ENCODE measurements at regions not wholly inside any gene's neighbourhood (a gene's known extent, or its start where the extent isn't known, plus 50 kb on each side); places are given as distances from the start of the nearest gene placed in this dataset.

DNA sequence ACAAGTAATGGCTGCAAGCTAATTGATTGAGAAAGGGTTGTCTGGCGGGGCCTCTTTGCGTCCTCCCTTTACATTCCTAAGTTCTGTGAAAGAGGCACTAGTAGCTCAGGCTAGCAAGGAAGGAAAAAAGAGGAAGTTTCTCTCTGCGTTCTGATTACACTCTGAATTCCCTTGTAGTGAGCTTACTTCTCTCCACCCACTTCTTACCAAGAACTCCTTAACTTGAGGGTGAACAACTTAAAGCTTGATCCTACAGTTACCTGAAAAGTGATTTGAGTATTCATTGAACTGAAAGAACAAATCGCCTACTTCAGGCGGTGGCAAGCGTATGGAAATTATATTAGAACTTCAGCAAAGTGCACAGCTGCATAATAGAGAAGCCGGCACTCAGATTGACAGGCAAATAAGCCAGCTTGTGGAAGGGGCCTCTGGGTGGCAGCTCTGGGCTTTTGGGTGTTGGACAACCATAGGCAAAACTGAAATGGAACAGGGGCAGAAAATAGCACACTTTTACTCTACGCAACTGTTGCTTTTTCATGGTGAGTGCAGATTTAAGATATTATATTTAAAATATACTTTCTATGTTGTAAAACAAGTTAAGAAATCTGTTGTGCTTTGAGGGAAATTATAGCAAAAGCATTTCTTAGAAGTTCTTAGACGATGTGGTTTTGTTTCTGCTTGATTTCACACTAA, 464.5 kb downstream of the USP25 start:
- Histone ChIP-seq H3K36me3 (ENCODE audit: control insufficient read depth, insufficient read depth, low read length) (no peaks in the 10 kb centered on the region), H3K27me3 (ENCODE audit: control insufficient read depth, insufficient read depth, low read length) (no peaks in the 10 kb centered on the region), H3K4me3 (ENCODE audit: low read depth, low read length) (peak overlapping the region; percentile 13)
- peak; percentile 25 for DNase-seq (ENCODE audit: low read depth)
- TF ChIP-seq CTCF (IDR thresholded peaks at IDR 0.05; ENCODE audit: insufficient read depth, low read length, poor library complexity, severe bottlenecking), result no peak

GRCh38 chr21:16194788-16195537, 465.2 kb downstream of the USP25 start:
- no peaks in the 10 kb centered on the region for H3K27me3 ChIP-seq (ENCODE audit: control insufficient read depth, insufficient read depth, low read length)
- H3K4me3 ChIP-seq (ENCODE audit: low read depth, low read length), result peak overlapping the region; percentile 13
- no peak for DNase-seq (ENCODE audit: low read depth)
- TF ChIP-seq CTCF (IDR thresholded peaks at IDR 0.05; ENCODE audit: insufficient read depth, low read length, poor library complexity, severe bottlenecking), result no peak
- H3K36me3 ChIP-seq (ENCODE audit: control insufficient read depth, insufficient read depth, low read length), result no peaks in the 10 kb centered on the region

GRCh38 chr21:16195538-16195910, 465.7 kb downstream of the USP25 start:
- DNase-seq (ENCODE audit: low read depth), result no peak
- TF ChIP-seq CTCF (IDR thresholded peaks at IDR 0.05; ENCODE audit: insufficient read depth, low read length, poor library complexity, severe bottlenecking), result no peak
- no peak overlapping the region for H3K4me3 ChIP-seq (ENCODE audit: low read depth, low read length)
- H3K36me3 ChIP-seq (ENCODE audit: control insufficient read depth, insufficient read depth, low read length), result no peaks in the 10 kb centered on the region
- H3K27me3 ChIP-seq (ENCODE audit: control insufficient read depth, insufficient read depth, low read length), result no peaks in the 10 kb centered on the region

DNA sequence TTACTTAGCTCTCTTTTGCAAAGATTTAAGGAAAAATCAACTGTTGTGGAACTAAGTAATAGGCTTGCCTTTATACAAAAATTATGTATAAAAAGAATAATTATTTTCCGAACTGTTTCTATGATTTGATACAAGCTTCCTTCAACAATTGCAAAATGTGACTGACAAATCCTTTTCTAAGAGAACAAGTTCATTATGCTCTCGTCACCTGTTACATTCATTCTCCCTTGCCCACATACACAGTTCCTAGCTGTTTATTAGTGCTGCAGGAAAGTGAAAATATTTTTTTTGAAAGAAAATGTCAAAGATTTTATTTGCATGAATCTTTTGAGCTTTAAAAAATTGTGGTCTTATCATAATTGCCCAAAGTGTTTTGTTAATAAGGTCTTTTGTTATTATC, 466.2 kb downstream of the USP25 start:
- TF ChIP-seq CTCF (IDR thresholded peaks at IDR 0.05; ENCODE audit: insufficient read depth, low read length, poor library complexity, severe bottlenecking), result no peak
- H3K27me3 ChIP-seq (ENCODE audit: control insufficient read depth, insufficient read depth, low read length), result no peaks in the 10 kb centered on the region
- no peak for DNase-seq (ENCODE audit: low read depth)
- H3K36me3 ChIP-seq (ENCODE audit: control insufficient read depth, insufficient read depth, low read length), result no peaks in the 10 kb centered on the region
- H3K4me3 ChIP-seq (ENCODE audit: low read depth, low read length), result no peak overlapping the region

DNA sequence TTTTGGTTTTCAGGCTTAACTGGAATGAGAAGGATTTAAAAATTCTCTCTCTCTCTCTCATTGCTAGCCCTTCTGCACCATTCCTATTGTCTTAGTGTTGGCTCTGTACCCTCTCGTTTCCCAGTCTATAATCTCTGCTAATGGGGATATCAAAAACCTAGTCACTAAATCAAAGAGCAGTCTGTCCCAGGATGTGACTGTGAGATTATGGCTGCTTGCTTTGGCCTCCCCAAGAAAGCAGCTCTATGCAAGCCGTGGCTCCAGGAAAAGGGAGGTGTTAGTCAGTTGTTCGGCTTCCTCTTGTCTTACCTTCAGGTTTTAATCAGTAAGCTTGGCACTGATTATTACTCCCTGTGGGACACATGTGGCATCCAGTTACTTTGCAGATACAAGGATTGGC, 468.8 kb downstream of the USP25 start:
- Histone ChIP-seq H3K27me3 (ENCODE audit: control insufficient read depth, insufficient read depth, low read length) (no peaks in the 10 kb centered on the region), H3K4me3 (ENCODE audit: low read depth, low read length) (no peak overlapping the region), H3K36me3 (ENCODE audit: control insufficient read depth, insufficient read depth, low read length) (no peaks in the 10 kb centered on the region)
- no peak for DNase-seq (ENCODE audit: low read depth)
- no peak for TF ChIP-seq CTCF (IDR thresholded peaks at IDR 0.05; ENCODE audit: insufficient read depth, low read length, poor library complexity, severe bottlenecking)
